Breast epithelium (tissue), 4 donors: ENCODE measurements at regions not wholly inside any gene's neighbourhood (a gene's known extent, or its start where the extent isn't known, plus 50 kb on each side); places are given as distances from the start of the nearest gene placed in this dataset.

ENCODE experiments used
- DNase-seq, 2 donors: peaks; one replicate each; pipeline ENCODE4 v3.0.0-alpha.2; 2019; ENCODE audit warnings: low spot score in 2 of 2
- H3K27ac ChIP-seq, 2 donors: fragments of 200-600 bp; sonication (generic) in 1 of 2; one replicate each; pipeline ENCODE4 v1.5.1; 2016 to 2019; ENCODE audit warnings: mild to moderate bottlenecking in 1 of 2
- H3K27me3 ChIP-seq, 2 donors: fragments of 200-600 bp; sonication (generic) in 1 of 2; one replicate each; pipeline versions ENCODE4 v1.5.1 to v1.6.0; 2017 to 2019; ENCODE audit warnings: control low read depth in 1 of 2, mild to moderate bottlenecking in 1 of 2
- H3K36me3 ChIP-seq: fragments of 200-600 bp; one replicate; pipeline ENCODE4 v1.5.1; 2019
- H3K4me1 ChIP-seq, 2 donors: fragments of 200-600 bp; sonication (generic); one replicate each; pipeline ENCODE4 v1.5.1; 2016 to 2019; ENCODE audit warnings: control low read depth in 1 of 2
- H3K4me3 ChIP-seq, 3 donors: fragments of 200-600 bp; sonication (generic); 1 replicate in 2 of 3; 2 replicates in 1 of 3; pipeline ENCODE4 v1.5.1; 2016 to 2019; ENCODE audit warnings: mild to moderate bottlenecking in 3 of 3, moderate library complexity in 2 of 3
- H3K9me3 ChIP-seq, 2 donors: fragments of 200-600 bp; sonication (generic) in 1 of 2; one replicate each; pipeline ENCODE4 v1.5.1; 2016 to 2019; ENCODE audit warnings: control low read depth in 1 of 2
- POLR2A ChIP-seq: fragments of 450-650 bp; IDR thresholded peaks from one replicate; pipeline ENCODE4 v1.6.1; 2016; ENCODE audit warnings: antibody characterized with exemption, mild to moderate bottlenecking, moderate library complexity
- POLR2AphosphoS5 ChIP-seq, 3 donors: sonication (generic); formaldehyde crosslinking; IDR thresholded peaks; one replicate each; pipeline ENCODE4 v1.6.1; 2017; ENCODE audit warnings: antibody characterized with exemption in 3 of 3
- intact Hi-C: fragments of 100-400 bp; cut with DNase I; formaldehyde crosslinking; loops from one replicate; pipeline ENCODE4 v1.15.1; 2023; ENCODE audit warnings: low total_unique reads
- TF ChIP-seq, protein P1 (sequence below), 3 donors: fragments of 450-650 bp; IDR thresholded peaks; one replicate each; pipeline ENCODE4 v1.5.1; 2016 to 2017; ENCODE audit warnings: antibody characterized with exemption in 3 of 3, mild to moderate bottlenecking in 3 of 3, moderate library complexity in 3 of 3

DNA sequence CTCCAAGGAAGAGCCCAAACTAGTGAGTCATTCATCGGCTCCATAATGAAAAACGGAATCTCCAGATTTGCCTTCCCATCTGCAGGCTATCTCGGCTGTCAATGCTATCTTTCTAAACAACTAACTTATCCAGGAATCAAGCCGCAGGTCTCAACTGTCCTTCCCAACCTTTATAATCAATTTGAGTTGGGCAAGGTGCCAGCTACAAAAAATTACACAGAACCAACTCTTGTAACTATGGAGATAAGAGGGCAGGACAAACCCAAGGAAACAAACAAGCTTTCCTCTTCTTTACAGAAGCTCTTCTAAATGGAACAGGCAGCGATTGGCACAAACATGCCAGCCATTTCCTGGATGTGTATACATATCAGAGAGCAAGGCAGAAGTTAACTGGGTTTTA is 61.2 kb upstream of the RAI2 start:
- peaks cover 0 to 7% of the 10 kb centered on the region in 2 donors for H3K9me3 ChIP-seq
- no peak for DNase-seq
- H3K4me3 ChIP-seq: no peak overlapping the region
- H3K36me3 ChIP-seq: no peaks in the 10 kb centered on the region
- intact Hi-C loops: no loop called here
- H3K27ac ChIP-seq: no peak overlapping the region
- H3K27me3 ChIP-seq: peaks cover 0 to 24% of the 10 kb centered on the region in 2 donors
- H3K4me1 ChIP-seq: no peaks in the 10 kb centered on the region
- TF ChIP-seq, protein P1, sequence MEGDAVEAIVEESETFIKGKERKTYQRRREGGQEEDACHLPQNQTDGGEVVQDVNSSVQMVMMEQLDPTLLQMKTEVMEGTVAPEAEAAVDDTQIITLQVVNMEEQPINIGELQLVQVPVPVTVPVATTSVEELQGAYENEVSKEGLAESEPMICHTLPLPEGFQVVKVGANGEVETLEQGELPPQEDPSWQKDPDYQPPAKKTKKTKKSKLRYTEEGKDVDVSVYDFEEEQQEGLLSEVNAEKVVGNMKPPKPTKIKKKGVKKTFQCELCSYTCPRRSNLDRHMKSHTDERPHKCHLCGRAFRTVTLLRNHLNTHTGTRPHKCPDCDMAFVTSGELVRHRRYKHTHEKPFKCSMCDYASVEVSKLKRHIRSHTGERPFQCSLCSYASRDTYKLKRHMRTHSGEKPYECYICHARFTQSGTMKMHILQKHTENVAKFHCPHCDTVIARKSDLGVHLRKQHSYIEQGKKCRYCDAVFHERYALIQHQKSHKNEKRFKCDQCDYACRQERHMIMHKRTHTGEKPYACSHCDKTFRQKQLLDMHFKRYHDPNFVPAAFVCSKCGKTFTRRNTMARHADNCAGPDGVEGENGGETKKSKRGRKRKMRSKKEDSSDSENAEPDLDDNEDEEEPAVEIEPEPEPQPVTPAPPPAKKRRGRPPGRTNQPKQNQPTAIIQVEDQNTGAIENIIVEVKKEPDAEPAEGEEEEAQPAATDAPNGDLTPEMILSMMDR (IDR thresholded peaks at IDR 0.05): no peak
- TF ChIP-seq POLR2A (no peak), POLR2AphosphoS5 (IDR thresholded peaks at IDR 0.05) (no peak)

DNA sequence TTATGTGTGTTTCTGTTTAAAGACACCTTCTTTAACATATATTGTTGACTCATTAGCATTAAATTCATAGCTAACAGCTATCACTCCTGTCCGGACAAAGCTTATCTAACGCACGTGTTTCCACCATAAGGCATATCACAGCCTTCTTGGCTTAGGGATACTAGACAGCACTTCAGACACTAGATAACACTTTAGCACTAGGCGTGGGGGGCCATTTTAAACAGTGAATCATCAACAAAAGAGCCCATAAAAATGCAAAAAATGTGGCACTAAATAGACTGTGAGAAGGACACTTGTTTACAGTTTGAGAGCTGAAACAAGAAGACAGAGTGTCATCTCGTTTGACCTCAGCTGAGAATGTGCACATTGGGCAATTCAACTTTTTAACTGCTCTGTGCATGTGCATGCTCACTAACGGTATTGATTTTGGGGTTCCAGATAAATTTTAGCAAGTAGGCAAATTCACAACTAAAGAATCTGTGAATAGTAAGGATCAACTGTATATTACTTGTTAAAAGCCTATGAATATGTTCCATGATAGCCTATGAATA is 58.9 kb upstream of the RAI2 start:
- intact Hi-C loops: no loop called here
- Histone ChIP-seq H3K9me3 (no peaks in the 10 kb centered on the region), H3K4me3 (no peak overlapping the region), H3K36me3 (no peaks in the 10 kb centered on the region), H3K27ac (no peak overlapping the region), H3K27me3 (peaks cover 0 to 27% of the 10 kb centered on the region in 2 donors), H3K4me1 (no peaks in the 10 kb centered on the region)
- no peak for DNase-seq
- TF ChIP-seq, protein P1 (IDR thresholded peaks at IDR 0.05): no peak
- no peak for TF ChIP-seq POLR2AphosphoS5 (IDR thresholded peaks at IDR 0.05)
- no peak for TF ChIP-seq POLR2A

DNA sequence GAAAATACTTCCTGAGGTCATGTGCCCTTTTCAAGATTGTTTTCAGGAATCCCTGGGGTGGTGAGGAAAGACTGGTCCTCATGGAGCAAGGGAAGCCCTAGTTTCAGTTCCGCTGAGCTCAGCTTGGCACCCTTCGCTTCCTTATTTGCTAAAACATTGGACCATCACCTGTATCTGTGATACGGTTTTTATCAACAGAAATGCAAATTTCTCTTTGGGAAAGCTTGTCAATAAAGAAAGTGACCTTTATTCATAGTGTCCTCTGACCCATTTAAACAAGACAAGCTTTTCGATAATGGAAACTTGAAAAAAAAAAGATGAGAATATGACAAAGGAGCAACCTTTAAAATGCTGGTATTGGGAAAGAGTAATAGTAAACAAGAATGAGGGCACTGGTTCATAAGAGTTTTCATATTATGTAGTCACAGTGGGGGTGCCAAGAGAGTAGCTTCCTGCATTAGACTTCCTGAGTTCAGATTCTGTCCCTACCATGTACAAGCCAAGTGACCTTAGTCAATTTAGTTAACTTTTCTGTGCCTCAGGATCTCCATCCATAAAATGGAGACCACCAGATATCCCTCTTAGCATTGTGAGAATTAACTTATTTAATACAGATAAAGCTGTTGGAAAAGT is 57.0 kb upstream of the RAI2 start:
- intact Hi-C loops: no loop called here
- TF ChIP-seq POLR2AphosphoS5 (IDR thresholded peaks at IDR 0.05) (no peak), POLR2A (no peak)
- no peak for DNase-seq
- Histone ChIP-seq H3K9me3 (no peaks in the 10 kb centered on the region), H3K27ac (no peak overlapping the region), H3K27me3 (peaks cover 0 to 21% of the 10 kb centered on the region in 2 donors), H3K4me1 (no peaks in the 10 kb centered on the region), H3K36me3 (no peaks in the 10 kb centered on the region), H3K4me3 (no peak overlapping the region)

DNA sequence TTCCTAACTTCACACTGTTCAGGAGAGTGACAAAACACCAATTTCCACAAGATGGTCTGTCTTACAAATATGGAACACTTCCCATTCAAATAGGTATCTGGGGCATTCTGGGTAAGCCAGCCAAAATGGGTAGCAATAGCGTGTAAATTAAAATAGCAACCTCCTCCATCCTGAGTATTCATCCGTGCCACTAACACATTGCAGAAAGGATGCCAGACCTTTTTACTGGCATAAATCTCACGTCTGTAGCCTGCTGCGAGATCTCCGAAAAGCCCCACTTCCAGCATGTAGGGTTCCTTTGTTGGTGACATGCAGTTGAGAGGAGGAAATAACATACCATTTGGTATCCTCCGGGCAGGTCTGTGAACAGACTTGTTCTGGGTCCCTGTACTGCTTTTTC is 52.7 kb upstream of the RAI2 start:
- Histone ChIP-seq H3K27ac (no peak overlapping the region), H3K4me1 (no peaks in the 10 kb centered on the region), H3K4me3 (no peak overlapping the region), H3K27me3 (peaks cover 0 to 12% of the 10 kb centered on the region in 2 donors), H3K36me3 (no peaks in the 10 kb centered on the region), H3K9me3 (peaks cover 0 to 4% of the 10 kb centered on the region in 2 donors)
- DNase-seq: no peak
- intact Hi-C loops: no loop called here
- TF ChIP-seq, protein P1 (IDR thresholded peaks at IDR 0.05): no peak
- TF ChIP-seq POLR2AphosphoS5 (IDR thresholded peaks at IDR 0.05) (no peak), POLR2A (no peak)
